ENCODE measurements at regions not wholly inside any gene's neighbourhood (a gene's known extent, or its start where the extent isn't known, plus 50 kb on each side); places are given as distances from the start of the nearest gene placed in this dataset.

GRCh38 chr4:37748485-37748884, 62.3 kb upstream of the RELL1 start:
- Histone ChIP-seq H3K79me2 (ENCODE audit: insufficient read depth, low read length) (no peaks in the 10 kb centered on the region), H4K20me1 (ENCODE audit: insufficient read depth) (no peaks in the 10 kb centered on the region), H3K4me3 (replicated peaks in 1 of 2; ENCODE audit: low read depth in 1 of 2, low read length in 2 of 2) (no peak overlapping the region), H3K36me3 (ENCODE audit: control insufficient read depth in 1 of 2, insufficient read depth in 2 of 2, low read length in 2 of 2) (no peaks in the 10 kb centered on the region), H3K27ac (ENCODE audit: low read depth, low read length) (no peak overlapping the region), H3K4me1 (ENCODE audit: control insufficient read depth in 1 of 2, insufficient read depth in 2 of 2, low read length in 2 of 2) (no peaks in the 10 kb centered on the region), H3K4me2 (ENCODE audit: low read length) (no peak overlapping the region), H3K9me2 (ENCODE audit: insufficient read depth) (no peaks in the 10 kb centered on the region), H3K9me3 (ENCODE audit: control insufficient read depth in 1 of 2, insufficient read depth in 1 of 2, low read depth in 1 of 2, low read length in 2 of 2) (no peaks in the 10 kb centered on the region), H3K27me3 (ENCODE audit: insufficient read depth, low read length) (no peaks in the 10 kb centered on the region), H3K9ac (ENCODE audit: low read length) (no peak overlapping the region), H2AFZ (ENCODE audit: low read depth, low read length, poor library complexity, severe bottlenecking) (no peak overlapping the region)
- intact Hi-C loops (cut with micrococcal nuclease): no loop called here
- no peak for TF ChIP-seq ELF1 (IDR thresholded peaks at IDR 0.05; ENCODE audit: borderline replicate concordance, low read depth)
- no peak for TF ChIP-seq ZBTB33 (IDR thresholded peaks at IDR 0.05; ENCODE audit: extremely low read depth, insufficient replicate concordance, low read length)
- TF ChIP-seq ATF3 (IDR thresholded peaks at IDR 0.05): no peak
- no peak for TF ChIP-seq EGR1 (IDR thresholded peaks at IDR 0.05; ENCODE audit: low read depth)
- no peak for TF ChIP-seq JUND (IDR thresholded peaks at IDR 0.05)
- no peak for TF ChIP-seq TCF7L2 (IDR thresholded peaks at IDR 0.05; ENCODE audit: borderline replicate concordance, extremely low read depth, insufficient read depth, insufficient read length)
- TF ChIP-seq CEBPB (IDR thresholded peaks at IDR 0.05; ENCODE audit: low read depth): no peak
- no peak for TF ChIP-seq SIN3A (IDR thresholded peaks at IDR 0.05; ENCODE audit: low read depth)
- TF ChIP-seq POLR2A (IDR thresholded peaks at IDR 0.05; ENCODE audit: borderline replicate concordance, extremely low read depth, insufficient read depth, insufficient read length): no peak
- TF ChIP-seq CBX3 (IDR thresholded peaks at IDR 0.05; ENCODE audit: low read depth): no peak
- TF ChIP-seq EZH2phosphoT487 (IDR thresholded peaks at IDR 0.05; ENCODE audit: borderline replicate concordance): no peak
- TF ChIP-seq MAX (IDR thresholded peaks at IDR 0.05): no peak
- TF ChIP-seq CTCF (IDR thresholded peaks at IDR 0.05 in 2 of 3, conservative IDR thresholded peaks at IDR 0.05 in 1 of 3; ENCODE audit: borderline replicate concordance in 1 of 3, insufficient read depth in 1 of 3, low read depth in 2 of 3, low read length in 2 of 3): no peak
- no peak for TF ChIP-seq EZH2 (IDR thresholded peaks at IDR 0.05)
- no peak for TF ChIP-seq SRF (IDR thresholded peaks at IDR 0.05; ENCODE audit: low read depth)
- TF ChIP-seq ZFX (IDR thresholded peaks at IDR 0.05): no peak
- TF ChIP-seq RAD21 (IDR thresholded peaks at IDR 0.05; ENCODE audit: low read depth): no peak
- DNase-seq (ENCODE audit: low read depth, low spot score) (no peak), ATAC-seq (no peak)
- BruUV-seq (replicated peaks): no TSS peak
- RAD21 ChIA-PET (ENCODE audit: low non-redundant PET in 1 of 2, low total read pairs in 2 of 2, uncharacterized antibody in 2 of 2, unreplicated experiment in 2 of 2): no interaction called here
- POLR2A ChIA-PET: no interaction called here
- CTCF ChIA-PET: no interaction called here
